Large intestine (tissue), 3 donors: ENCODE measurements at regions not wholly inside any gene's neighbourhood (a gene's known extent, or its start where the extent isn't known, plus 50 kb on each side); places are given as distances from the start of the nearest gene placed in this dataset.

Experiments used
- DNase-seq, 2 donors: peaks; one replicate each; pipeline versions ENCODE4 v3.0.0 to v3.0.0-alpha.2; 2013
- H3K27ac ChIP-seq: one replicate; pipeline ENCODE4 v1.5.1; 2013; ENCODE audit warnings: low read length
- H3K27me3 ChIP-seq: 2 replicates; pipeline ENCODE4 v1.6.1; 2013; ENCODE audit warnings: low read length; ENCODE audit not compliant: control insufficient read depth, insufficient read depth
- H3K36me3 ChIP-seq: 2 replicates; pipeline ENCODE4 v1.6.1; 2013; ENCODE audit warnings: low read length; ENCODE audit not compliant: control insufficient read depth, insufficient read depth
- H3K4me1 ChIP-seq: one replicate; pipeline ENCODE4 v1.6.1; 2013; ENCODE audit warnings: low read length; ENCODE audit not compliant: control insufficient read depth, insufficient read depth
- H3K4me3 ChIP-seq: one replicate; pipeline ENCODE4 v1.5.1; 2013; ENCODE audit warnings: low read length
- H3K9me3 ChIP-seq: one replicate; pipeline ENCODE4 v1.6.1; 2013; ENCODE audit warnings: mild to moderate bottlenecking, low read depth, low read length, moderate library complexity; ENCODE audit not compliant: control insufficient read depth
- WGBS: methylation state at CpG from one replicate; pipeline ENCODE4 v1.1.5; 2013; ENCODE audit warnings: low lambda C conversion rate; ENCODE audit not compliant: insufficient coverage; 5-methylcytosine and 5-hydroxymethylcytosine counted together

DNA sequence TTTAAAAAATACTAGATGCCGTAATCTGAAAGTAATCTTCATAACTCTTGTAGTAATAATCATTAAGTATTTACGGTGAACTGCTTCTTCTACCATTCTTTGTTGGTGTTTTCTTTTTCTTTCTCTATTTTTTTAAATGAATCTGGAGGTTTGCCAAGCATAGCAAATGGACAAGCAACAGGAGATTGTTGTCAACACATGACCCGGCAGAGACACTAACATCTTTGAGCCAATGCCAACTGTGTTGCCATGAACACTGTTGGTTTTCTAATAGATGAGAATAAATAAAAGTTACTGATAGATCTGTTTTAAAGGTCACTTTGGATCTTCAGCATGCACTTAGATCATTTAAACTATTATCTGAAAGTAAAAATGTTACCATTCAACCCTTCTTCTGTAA is 523.6 kb upstream of the EYS start:
- no peak overlapping the region for H3K4me3 ChIP-seq
- DNase-seq = no peak
- 80% methylated on average over 1 of the region's 3 CpGs for WGBS
- no peak overlapping the region for H3K27ac ChIP-seq
- no peaks in the 10 kb centered on the region for H3K36me3 ChIP-seq
- H3K27me3 ChIP-seq = no peaks in the 10 kb centered on the region
- H3K9me3 ChIP-seq = no peaks in the 10 kb centered on the region
- H3K4me1 ChIP-seq = no peaks in the 10 kb centered on the region

DNA sequence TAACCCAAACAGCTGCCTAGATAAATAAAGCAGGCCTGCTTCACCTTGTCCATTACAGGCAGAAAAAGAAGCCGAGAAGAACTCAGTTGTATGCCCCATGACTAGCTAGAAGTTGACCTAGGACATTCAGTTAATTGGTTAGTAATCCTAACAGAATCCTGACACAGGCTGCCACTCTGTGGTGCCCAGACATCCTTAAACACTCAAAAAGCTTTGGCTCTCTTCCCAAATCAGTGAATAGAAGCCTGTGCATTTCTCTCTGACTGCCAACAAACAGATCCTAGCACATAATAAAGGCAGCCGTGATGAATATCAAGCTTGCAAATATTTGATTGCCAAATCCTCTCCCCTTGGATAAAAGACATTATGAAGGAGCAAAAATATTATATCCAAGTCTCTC is 519.1 kb upstream of the EYS start:
- Histone ChIP-seq H3K9me3 (no peaks in the 10 kb centered on the region), H3K27ac (no peak overlapping the region), H3K4me3 (no peak overlapping the region), H3K4me1 (no peaks in the 10 kb centered on the region), H3K36me3 (no peaks in the 10 kb centered on the region), H3K27me3 (no peaks in the 10 kb centered on the region)
- no CpG with 5 or more reads among the region's 2 CpGs for WGBS
- no peak for DNase-seq

DNA sequence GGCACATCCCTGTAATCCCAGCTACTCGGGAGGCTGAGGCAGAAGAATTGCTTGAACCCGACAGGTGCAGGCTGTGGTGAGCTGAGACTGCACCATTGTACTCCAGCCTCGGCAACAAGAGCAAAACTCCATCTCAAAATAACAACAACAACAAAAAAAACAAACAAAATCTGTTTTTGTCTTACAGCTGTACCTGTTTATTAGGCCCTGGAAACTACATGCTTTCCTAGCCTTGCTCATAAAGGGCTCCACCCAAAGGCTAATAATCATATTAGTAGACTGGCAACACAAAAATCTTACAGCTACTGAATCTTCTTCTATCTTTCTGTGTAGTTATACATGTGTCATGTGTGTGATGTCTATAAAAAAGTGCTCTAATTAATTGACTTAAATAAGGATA is 503.9 kb upstream of the EYS start:
- H3K4me3 ChIP-seq = no peak overlapping the region
- DNase-seq = no peak
- H3K4me1 ChIP-seq = no peaks in the 10 kb centered on the region
- no peaks in the 10 kb centered on the region for H3K27me3 ChIP-seq
- H3K27ac ChIP-seq = no peak overlapping the region
- no CpG with 5 or more reads among the region's 3 CpGs for WGBS
- no peaks in the 10 kb centered on the region for H3K36me3 ChIP-seq
- peaks cover 15% of the 10 kb centered on the region for H3K9me3 ChIP-seq

DNA sequence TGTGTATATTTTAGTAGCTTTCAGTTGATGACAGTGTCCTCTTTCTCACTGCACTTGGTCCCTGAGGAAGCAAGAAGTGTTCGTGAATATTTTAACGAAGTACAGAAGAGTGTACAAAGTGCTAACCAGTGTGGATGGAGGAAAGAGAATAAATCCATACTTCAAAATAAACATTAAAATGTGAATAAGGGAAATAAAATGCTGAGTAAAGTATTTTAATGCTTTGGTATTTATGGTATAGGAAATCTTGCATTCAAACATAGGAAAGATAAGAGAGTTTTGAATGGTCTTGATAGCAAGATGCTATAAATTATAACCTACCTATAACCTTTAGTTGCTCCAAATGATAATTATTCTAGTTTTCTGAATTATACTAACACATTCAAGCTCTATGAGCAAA is 493.4 kb upstream of the EYS start:
- WGBS = 100% methylated on average over 2 of the region's 2 CpGs
- Histone ChIP-seq H3K36me3 (no peaks in the 10 kb centered on the region), H3K9me3 (peaks cover 3% of the 10 kb centered on the region), H3K27me3 (no peaks in the 10 kb centered on the region), H3K4me3 (no peak overlapping the region), H3K27ac (no peak overlapping the region), H3K4me1 (no peaks in the 10 kb centered on the region)
- DNase-seq = no peak

DNA sequence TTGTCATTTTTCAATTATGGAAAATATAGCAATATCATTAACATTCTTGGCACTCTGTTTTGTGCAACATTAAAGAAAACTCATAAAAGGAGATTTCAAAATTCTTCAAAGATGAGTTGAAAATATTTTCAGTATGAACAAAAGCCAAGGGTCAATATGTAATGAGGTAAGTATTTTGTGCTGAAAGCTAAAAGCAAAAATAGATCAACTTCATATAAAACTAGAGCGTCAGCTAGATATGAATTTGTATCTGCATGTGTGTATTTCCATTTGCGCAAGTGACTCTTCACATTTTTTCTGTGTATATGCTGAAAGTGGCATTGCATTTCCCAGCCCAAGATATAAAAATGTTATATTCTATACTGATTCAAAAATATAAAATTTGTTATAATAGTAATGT is 492.1 kb upstream of the EYS start:
- WGBS = no CpG with 5 or more reads among the region's 2 CpGs
- Histone ChIP-seq H3K27me3 (no peaks in the 10 kb centered on the region), H3K36me3 (no peaks in the 10 kb centered on the region), H3K4me1 (no peaks in the 10 kb centered on the region), H3K27ac (no peak overlapping the region), H3K4me3 (no peak overlapping the region), H3K9me3 (peaks cover 3% of the 10 kb centered on the region)
- DNase-seq = no peak

DNA sequence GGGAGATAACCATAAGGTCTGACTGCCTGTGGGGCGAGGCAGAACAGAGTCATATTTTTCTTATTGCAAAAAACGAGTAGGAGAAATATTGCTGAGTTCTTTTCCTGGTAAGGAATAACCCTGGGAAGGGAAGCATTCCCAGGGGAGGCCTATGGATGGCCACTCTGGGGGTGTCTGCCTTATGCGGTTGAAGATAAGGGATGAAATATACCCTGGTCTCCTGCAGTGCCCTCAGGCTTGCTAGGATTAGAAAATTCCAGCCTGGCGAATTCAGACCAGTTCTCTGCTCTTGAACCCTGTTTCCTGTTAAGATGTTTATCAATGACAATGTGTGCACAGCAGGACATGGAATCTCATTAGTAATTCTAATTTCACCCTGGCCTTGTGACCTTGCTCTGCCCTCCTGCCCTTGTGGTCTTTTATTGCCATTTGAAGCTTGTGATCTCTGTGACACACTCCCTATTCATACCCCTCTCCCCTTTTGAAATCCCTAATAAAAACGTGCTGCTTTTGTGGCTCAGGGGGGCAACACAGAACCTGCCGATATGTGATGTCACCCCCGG is 491.1 kb upstream of the EYS start:
- no peak for DNase-seq
- Histone ChIP-seq H3K27ac (no peak overlapping the region), H3K9me3 (peaks cover 3% of the 10 kb centered on the region), H3K4me3 (no peak overlapping the region), H3K27me3 (no peaks in the 10 kb centered on the region), H3K36me3 (no peaks in the 10 kb centered on the region), H3K4me1 (no peaks in the 10 kb centered on the region)
- 60% methylated on average over 1 of the region's 7 CpGs for WGBS

DNA sequence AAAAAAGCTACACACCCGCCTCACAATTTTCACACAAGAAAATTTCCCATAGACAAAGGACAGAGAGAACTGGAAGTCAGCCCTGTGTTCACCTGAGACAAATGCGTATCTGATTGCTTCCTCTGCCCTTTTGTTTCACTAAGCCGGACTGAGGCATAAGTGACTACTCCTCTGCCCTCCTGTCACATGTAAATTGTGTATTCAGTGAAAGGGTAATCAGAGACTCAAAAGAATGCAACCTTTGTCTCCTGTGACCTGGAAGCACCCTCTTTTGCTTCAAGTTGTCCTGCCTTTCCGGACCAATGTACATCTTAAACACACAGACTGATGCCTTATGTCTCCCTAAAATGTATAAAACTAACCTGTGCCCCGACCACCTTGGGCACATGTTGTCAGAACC is 483.8 kb upstream of the EYS start:
- DNase-seq = no peak
- Histone ChIP-seq H3K36me3 (no peaks in the 10 kb centered on the region), H3K9me3 (no peaks in the 10 kb centered on the region), H3K4me1 (no peaks in the 10 kb centered on the region), H3K27ac (no peak overlapping the region), H3K27me3 (no peaks in the 10 kb centered on the region), H3K4me3 (no peak overlapping the region)
- WGBS = no CpG with 5 or more reads among the region's 5 CpGs

GRCh38 chr6:66189915-66190314 is 482.9 kb upstream of the EYS start:
- no peaks in the 10 kb centered on the region for H3K4me1 ChIP-seq
- no peak overlapping the region for H3K27ac ChIP-seq
- H3K9me3 ChIP-seq = no peaks in the 10 kb centered on the region
- no peaks in the 10 kb centered on the region for H3K27me3 ChIP-seq
- no CpG with 5 or more reads among the region's 3 CpGs for WGBS
- H3K36me3 ChIP-seq = no peaks in the 10 kb centered on the region
- DNase-seq = no peak
- no peak overlapping the region for H3K4me3 ChIP-seq

GRCh38 chr6:66186756-66187155 is 479.7 kb upstream of the EYS start:
- Histone ChIP-seq H3K4me1 (no peaks in the 10 kb centered on the region), H3K36me3 (no peaks in the 10 kb centered on the region), H3K9me3 (no peaks in the 10 kb centered on the region), H3K27me3 (no peaks in the 10 kb centered on the region), H3K4me3 (no peak overlapping the region), H3K27ac (no peak overlapping the region)
- no CpG with 5 or more reads among the region's 2 CpGs for WGBS
- no peak for DNase-seq

GRCh38 chr6:66184091-66184490 is 477.1 kb upstream of the EYS start:
- WGBS = no CpG with 5 or more reads among the region's 1 CpG
- no peaks in the 10 kb centered on the region for H3K9me3 ChIP-seq
- H3K4me3 ChIP-seq = no peak overlapping the region
- no peak for DNase-seq
- H3K36me3 ChIP-seq = no peaks in the 10 kb centered on the region
- H3K27me3 ChIP-seq = no peaks in the 10 kb centered on the region
- H3K27ac ChIP-seq = no peak overlapping the region
- H3K4me1 ChIP-seq = no peaks in the 10 kb centered on the region

DNA sequence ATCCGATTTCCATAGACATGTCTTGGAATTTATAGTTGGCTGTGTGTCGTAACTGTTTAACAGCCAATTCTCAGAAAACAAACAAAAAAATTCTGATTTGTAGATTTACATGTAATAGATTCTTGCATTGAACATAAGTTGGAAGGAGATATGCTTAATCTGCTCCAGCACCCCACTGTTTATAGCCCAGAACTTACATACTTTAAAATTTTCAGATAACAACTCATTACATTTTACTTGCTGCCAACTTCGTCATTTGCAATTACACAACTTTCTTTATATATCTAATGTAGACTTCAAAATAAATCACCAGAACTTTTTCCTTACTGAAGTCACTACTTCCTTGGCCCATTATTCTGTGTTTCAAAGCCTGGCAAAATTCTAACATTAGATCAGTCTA is 472.3 kb upstream of the EYS start:
- Histone ChIP-seq H3K36me3 (no peaks in the 10 kb centered on the region), H3K9me3 (no peaks in the 10 kb centered on the region), H3K4me3 (no peak overlapping the region), H3K27ac (no peak overlapping the region), H3K27me3 (no peaks in the 10 kb centered on the region), H3K4me1 (no peaks in the 10 kb centered on the region)
- DNase-seq = no peak
- 100% methylated on average over 1 of the region's 3 CpGs for WGBS
